ENCODE measurements at regions not wholly inside any gene's neighbourhood (a gene's known extent, or its start where the extent isn't known, plus 50 kb on each side); places are given as distances from the start of the nearest gene placed in this dataset.

GRCh38 chr2:220081171-220081570 is 453.7 kb downstream of the SLC4A3 start:
- H3K27ac ChIP-seq (ENCODE audit: low read depth, low read length) = no peak overlapping the region
- H3K36me3 ChIP-seq (ENCODE audit: control insufficient read depth in 5 of 5, insufficient read depth in 5 of 5, low read length in 5 of 5) = no peaks in the 10 kb centered on the region
- H3K27me3 ChIP-seq (ENCODE audit: control insufficient read depth in 5 of 5, insufficient read depth in 4 of 5, low read length in 5 of 5) = peaks cover 0 to 3% (median 0%) of the 10 kb centered on the region in 5 donors
- H3K9me3 ChIP-seq (ENCODE audit: control insufficient read depth in 5 of 5, low read length in 5 of 5) = no peaks in the 10 kb centered on the region
- no peak overlapping the region for H3K4me3 ChIP-seq (ENCODE audit: low read depth in 1 of 5, low read length in 5 of 5)
- peaks cover 0 to 6% (median 4%) of the 10 kb centered on the region in 5 donors for H3K4me1 ChIP-seq (ENCODE audit: control insufficient read depth in 5 of 5, insufficient read depth in 5 of 5, low read length in 5 of 5)
- H3K9ac ChIP-seq (ENCODE audit: low read length in 5 of 5) = no peak overlapping the region

DNA sequence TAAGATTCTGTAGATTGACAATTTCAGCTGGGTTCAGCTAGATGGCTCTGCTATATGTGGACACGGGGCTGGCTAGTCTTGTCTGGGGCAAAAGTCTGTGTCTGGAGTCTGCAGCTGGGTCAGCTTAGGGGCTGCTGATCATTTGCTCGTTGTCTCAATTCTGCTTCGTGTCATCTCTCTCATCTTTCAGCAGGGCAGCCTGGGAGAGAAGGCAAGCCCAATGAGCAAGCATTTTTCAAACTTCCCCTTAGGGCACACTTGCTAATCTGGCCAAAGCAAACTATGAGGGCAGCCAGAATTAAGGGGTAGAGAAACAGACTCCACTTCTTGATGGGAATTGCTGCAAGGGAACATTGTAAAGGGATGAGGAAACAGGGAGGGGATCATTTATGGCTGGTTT is 462.6 kb downstream of the SLC4A3 start:
- H3K36me3 ChIP-seq (ENCODE audit: control insufficient read depth in 5 of 5, insufficient read depth in 5 of 5, low read length in 5 of 5) = no peaks in the 10 kb centered on the region
- H3K4me3 ChIP-seq (ENCODE audit: low read depth in 1 of 5, low read length in 5 of 5) = no peak overlapping the region
- H3K27ac ChIP-seq (ENCODE audit: low read depth, low read length) = no peak overlapping the region
- no peaks in the 10 kb centered on the region for H3K27me3 ChIP-seq (ENCODE audit: control insufficient read depth in 5 of 5, insufficient read depth in 4 of 5, low read length in 5 of 5)
- H3K9ac ChIP-seq (ENCODE audit: low read length in 5 of 5) = no peak overlapping the region
- H3K9me3 ChIP-seq (ENCODE audit: control insufficient read depth in 5 of 5, low read length in 5 of 5) = peaks cover 0 to 2% (median 0%) of the 10 kb centered on the region in 5 donors
- no peaks in the 10 kb centered on the region for H3K4me1 ChIP-seq (ENCODE audit: control insufficient read depth in 5 of 5, insufficient read depth in 5 of 5, low read length in 5 of 5)

DNA sequence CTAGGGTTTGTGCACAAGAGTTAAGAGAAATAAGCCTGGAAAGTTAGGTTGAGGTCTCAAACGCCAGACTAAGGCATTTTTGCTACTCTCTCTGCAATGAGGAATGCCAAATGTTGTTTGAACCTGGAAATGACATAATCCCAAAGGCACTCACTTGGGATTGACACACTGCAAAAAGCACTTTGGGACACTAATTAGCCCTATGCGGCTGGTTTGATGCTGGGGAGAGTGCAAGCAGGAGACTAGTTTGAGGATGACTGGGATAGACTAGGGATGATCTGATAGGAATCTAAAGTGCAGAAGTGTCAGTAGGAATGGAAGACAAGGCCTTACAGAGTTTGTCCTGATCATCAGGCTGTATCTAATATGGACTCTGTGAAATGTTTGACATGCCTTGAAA is 469.0 kb downstream of the SLC4A3 start:
- Histone ChIP-seq H3K27me3 (ENCODE audit: control insufficient read depth in 5 of 5, insufficient read depth in 4 of 5, low read length in 5 of 5) (no peaks in the 10 kb centered on the region), H3K4me1 (ENCODE audit: control insufficient read depth in 5 of 5, insufficient read depth in 5 of 5, low read length in 5 of 5) (no peaks in the 10 kb centered on the region), H3K27ac (ENCODE audit: low read depth, low read length) (no peak overlapping the region), H3K9me3 (ENCODE audit: control insufficient read depth in 5 of 5, low read length in 5 of 5) (no peaks in the 10 kb centered on the region), H3K9ac (ENCODE audit: low read length in 5 of 5) (no peak overlapping the region), H3K36me3 (ENCODE audit: control insufficient read depth in 5 of 5, insufficient read depth in 5 of 5, low read length in 5 of 5) (no peaks in the 10 kb centered on the region), H3K4me3 (ENCODE audit: low read depth in 1 of 5, low read length in 5 of 5) (no peak overlapping the region)

DNA sequence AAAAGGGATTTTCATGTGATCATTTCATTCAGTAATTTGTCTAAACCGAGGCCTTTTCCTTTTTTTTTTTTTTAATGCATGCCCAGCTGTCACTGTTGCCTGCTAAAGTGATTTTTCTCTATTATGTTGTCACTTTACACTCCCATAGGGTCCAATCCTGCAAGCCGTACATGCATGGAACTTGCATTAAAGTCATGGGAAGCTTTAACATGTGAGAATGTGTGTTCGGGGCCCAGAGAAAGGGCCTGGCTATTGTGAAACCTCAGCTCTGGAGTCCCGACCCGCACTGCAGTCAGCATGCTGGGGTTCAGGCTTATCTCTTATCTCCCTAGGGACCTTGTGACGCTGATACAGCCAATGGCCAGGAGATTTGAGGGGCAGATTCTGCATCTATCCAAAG is 474.6 kb downstream of the SLC4A3 start:
- Histone ChIP-seq H3K4me1 (ENCODE audit: control insufficient read depth in 5 of 5, insufficient read depth in 5 of 5, low read length in 5 of 5) (no peaks in the 10 kb centered on the region), H3K27me3 (ENCODE audit: control insufficient read depth in 5 of 5, insufficient read depth in 4 of 5, low read length in 5 of 5) (no peaks in the 10 kb centered on the region)

DNA sequence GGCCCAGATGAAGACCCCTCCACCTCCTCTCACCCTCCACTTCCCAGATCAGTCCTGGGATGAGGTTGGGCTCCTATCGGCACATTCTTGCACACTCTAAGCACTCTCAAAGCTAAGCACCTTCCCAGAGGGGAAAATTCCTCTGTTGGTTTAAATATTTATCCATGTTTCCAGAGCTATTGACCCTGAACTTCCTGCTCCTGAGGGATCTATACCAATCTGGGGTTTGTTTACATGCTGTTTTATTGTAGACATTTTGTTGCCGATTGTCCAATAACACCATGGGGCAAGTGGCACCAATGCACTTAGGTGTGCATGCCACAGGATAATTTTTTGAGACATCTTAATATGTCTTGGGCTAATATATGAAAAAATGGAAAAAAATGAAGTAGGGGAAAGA is 476.2 kb downstream of the SLC4A3 start:
- H3K27me3 ChIP-seq (ENCODE audit: control insufficient read depth in 5 of 5, insufficient read depth in 4 of 5, low read length in 5 of 5) = no peaks in the 10 kb centered on the region
- H3K9me3 ChIP-seq (ENCODE audit: control insufficient read depth in 5 of 5, low read length in 5 of 5) = no peaks in the 10 kb centered on the region
- no peak overlapping the region for H3K9ac ChIP-seq (ENCODE audit: low read length in 5 of 5)
- no peak overlapping the region for H3K4me3 ChIP-seq (ENCODE audit: low read depth in 1 of 5, low read length in 5 of 5)
- H3K36me3 ChIP-seq (ENCODE audit: control insufficient read depth in 5 of 5, insufficient read depth in 5 of 5, low read length in 5 of 5) = no peaks in the 10 kb centered on the region
- no peaks in the 10 kb centered on the region for H3K4me1 ChIP-seq (ENCODE audit: control insufficient read depth in 5 of 5, insufficient read depth in 5 of 5, low read length in 5 of 5)
- no peak overlapping the region for H3K27ac ChIP-seq (ENCODE audit: low read depth, low read length)

More for the DNA sequence above, 474.6 kb downstream of the SLC4A3 start:
- Histone ChIP-seq H3K9me3 (ENCODE audit: control insufficient read depth in 5 of 5, low read length in 5 of 5) (no peaks in the 10 kb centered on the region), H3K36me3 (ENCODE audit: control insufficient read depth in 5 of 5, insufficient read depth in 5 of 5, low read length in 5 of 5) (no peaks in the 10 kb centered on the region), H3K4me3 (ENCODE audit: low read depth in 1 of 5, low read length in 5 of 5) (no peak overlapping the region), H3K27ac (ENCODE audit: low read depth, low read length) (no peak overlapping the region), H3K9ac (ENCODE audit: low read length in 5 of 5) (no peak overlapping the region)

DNA sequence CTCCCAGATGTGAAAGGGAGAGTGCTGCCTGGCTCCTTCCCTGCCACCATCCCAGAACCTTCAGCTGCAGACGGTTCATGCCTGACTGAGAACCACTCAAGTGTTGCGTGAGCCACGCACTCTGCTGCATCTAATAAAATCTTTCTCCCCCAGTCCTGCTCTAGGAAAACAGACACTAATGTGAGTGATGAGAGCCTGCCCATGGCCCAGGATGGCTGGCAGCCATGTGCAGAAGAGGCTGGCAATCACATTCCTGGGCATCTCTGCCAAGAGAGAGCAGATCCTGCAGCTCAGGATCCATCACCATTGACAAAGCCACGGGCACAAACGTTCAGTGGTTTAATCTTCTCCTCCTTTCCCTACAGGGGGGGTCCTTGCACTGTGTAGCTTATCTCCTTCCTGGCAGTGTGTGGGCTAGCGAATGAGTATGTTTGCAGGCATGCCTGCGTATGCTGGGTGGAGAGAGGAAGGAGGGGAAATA is 477.5 kb downstream of the SLC4A3 start:
- H3K36me3 ChIP-seq (ENCODE audit: control insufficient read depth in 5 of 5, insufficient read depth in 5 of 5, low read length in 5 of 5) = no peaks in the 10 kb centered on the region
- H3K9me3 ChIP-seq (ENCODE audit: control insufficient read depth in 5 of 5, low read length in 5 of 5) = peaks cover 0 to 3% (median 0%) of the 10 kb centered on the region in 5 donors
- no peaks in the 10 kb centered on the region for H3K4me1 ChIP-seq (ENCODE audit: control insufficient read depth in 5 of 5, insufficient read depth in 5 of 5, low read length in 5 of 5)
- no peak overlapping the region for H3K27ac ChIP-seq (ENCODE audit: low read depth, low read length)
- H3K27me3 ChIP-seq (ENCODE audit: control insufficient read depth in 5 of 5, insufficient read depth in 4 of 5, low read length in 5 of 5) = no peaks in the 10 kb centered on the region
- no peak overlapping the region for H3K4me3 ChIP-seq (ENCODE audit: low read depth in 1 of 5, low read length in 5 of 5)
- H3K9ac ChIP-seq (ENCODE audit: low read length in 5 of 5) = no peak overlapping the region

DNA sequence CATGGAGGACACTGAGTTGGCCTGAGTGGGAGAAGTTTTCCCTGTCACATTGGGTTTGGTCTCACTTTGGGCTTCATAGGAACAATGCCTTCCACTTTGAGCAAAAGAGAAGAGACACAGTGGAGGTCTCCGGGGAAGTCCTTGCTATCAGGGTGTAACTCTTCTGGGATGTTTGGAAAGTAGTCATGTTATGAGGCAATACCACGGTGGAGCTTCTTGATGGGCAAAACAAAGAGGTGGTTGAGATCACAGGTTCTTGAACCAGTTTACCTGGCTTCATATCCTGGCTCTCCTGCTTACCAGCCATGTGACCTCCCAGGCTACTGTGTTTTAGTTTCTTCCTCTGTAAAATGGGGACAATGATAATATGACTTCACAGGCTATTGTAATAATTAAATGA is 478.6 kb downstream of the SLC4A3 start:
- no peaks in the 10 kb centered on the region for H3K36me3 ChIP-seq (ENCODE audit: control insufficient read depth in 5 of 5, insufficient read depth in 5 of 5, low read length in 5 of 5)
- no peak overlapping the region for H3K9ac ChIP-seq (ENCODE audit: low read length in 5 of 5)
- no peaks in the 10 kb centered on the region for H3K4me1 ChIP-seq (ENCODE audit: control insufficient read depth in 5 of 5, insufficient read depth in 5 of 5, low read length in 5 of 5)
- no peaks in the 10 kb centered on the region for H3K27me3 ChIP-seq (ENCODE audit: control insufficient read depth in 5 of 5, insufficient read depth in 4 of 5, low read length in 5 of 5)
- peaks cover 0 to 3% (median 0%) of the 10 kb centered on the region in 5 donors for H3K9me3 ChIP-seq (ENCODE audit: control insufficient read depth in 5 of 5, low read length in 5 of 5)
- no peak overlapping the region for H3K4me3 ChIP-seq (ENCODE audit: low read depth in 1 of 5, low read length in 5 of 5)
- no peak overlapping the region for H3K27ac ChIP-seq (ENCODE audit: low read depth, low read length)

DNA sequence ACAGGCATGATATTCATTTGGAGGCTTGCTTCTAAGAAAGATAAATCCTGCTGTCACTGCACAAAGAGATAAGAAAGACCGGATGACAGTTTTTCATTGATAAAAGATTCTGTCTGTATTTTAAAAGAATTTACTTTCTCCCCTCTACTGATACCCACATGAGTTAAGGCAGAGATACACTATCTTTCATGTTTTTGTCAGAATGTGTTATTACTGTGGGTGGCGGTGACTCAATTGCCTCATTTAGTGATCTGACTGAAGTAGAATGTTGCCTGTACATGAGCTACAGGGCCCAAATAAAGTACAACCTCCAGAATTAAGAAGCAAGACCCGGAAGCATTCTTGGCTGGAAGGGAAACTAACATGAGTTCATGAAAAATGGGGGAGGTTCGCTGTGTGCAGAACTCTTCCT is 480.0 kb downstream of the SLC4A3 start:
- Histone ChIP-seq H3K4me3 (ENCODE audit: low read depth in 1 of 5, low read length in 5 of 5) (no peak overlapping the region), H3K9ac (ENCODE audit: low read length in 5 of 5) (no peak overlapping the region), H3K27me3 (ENCODE audit: control insufficient read depth in 5 of 5, insufficient read depth in 4 of 5, low read length in 5 of 5) (no peaks in the 10 kb centered on the region), H3K4me1 (ENCODE audit: control insufficient read depth in 5 of 5, insufficient read depth in 5 of 5, low read length in 5 of 5) (peaks cover 0 to 2% (median under 1%) of the 10 kb centered on the region in 5 donors), H3K27ac (ENCODE audit: low read depth, low read length) (no peak overlapping the region), H3K9me3 (ENCODE audit: control insufficient read depth in 5 of 5, low read length in 5 of 5) (peaks cover 0 to 3% (median 0%) of the 10 kb centered on the region in 5 donors), H3K36me3 (ENCODE audit: control insufficient read depth in 5 of 5, insufficient read depth in 5 of 5, low read length in 5 of 5) (no peaks in the 10 kb centered on the region)

DNA sequence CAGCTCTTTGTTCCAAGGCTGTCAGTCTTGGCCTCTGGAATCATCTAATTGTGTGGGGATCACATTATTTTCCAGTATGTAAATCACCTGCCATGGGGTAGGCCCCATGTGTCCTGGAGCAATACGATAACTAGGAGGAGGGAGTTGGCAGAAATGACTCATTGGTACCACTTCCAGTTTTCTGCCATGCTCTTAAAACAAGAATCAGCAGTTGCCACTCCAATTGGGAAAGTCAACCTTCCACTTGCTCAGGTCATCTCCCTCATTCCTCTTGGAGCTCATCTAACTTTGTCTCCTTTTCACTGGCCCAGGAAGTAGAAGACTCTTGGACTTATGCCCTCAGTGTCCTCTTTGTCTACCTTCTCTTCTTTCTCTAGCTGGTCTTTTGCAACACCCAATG is 487.0 kb downstream of the SLC4A3 start:
- H3K27ac ChIP-seq (ENCODE audit: low read depth, low read length) = no peak overlapping the region
- no peak overlapping the region for H3K4me3 ChIP-seq (ENCODE audit: low read depth in 1 of 5, low read length in 5 of 5)
- peaks cover 0 to 10% (median 6%) of the 10 kb centered on the region in 5 donors for H3K4me1 ChIP-seq (ENCODE audit: control insufficient read depth in 5 of 5, insufficient read depth in 5 of 5, low read length in 5 of 5)
- no peaks in the 10 kb centered on the region for H3K27me3 ChIP-seq (ENCODE audit: control insufficient read depth in 5 of 5, insufficient read depth in 4 of 5, low read length in 5 of 5)
- no peaks in the 10 kb centered on the region for H3K36me3 ChIP-seq (ENCODE audit: control insufficient read depth in 5 of 5, insufficient read depth in 5 of 5, low read length in 5 of 5)
- no peak overlapping the region for H3K9ac ChIP-seq (ENCODE audit: low read length in 5 of 5)
- peaks cover 0 to 24% (median 17%) of the 10 kb centered on the region in 5 donors for H3K9me3 ChIP-seq (ENCODE audit: control insufficient read depth in 5 of 5, low read length in 5 of 5)

GRCh38 chr2:220117025-220117424 is 489.6 kb downstream of the SLC4A3 start:
- H3K27ac ChIP-seq (ENCODE audit: low read depth, low read length) = no peak overlapping the region
- H3K36me3 ChIP-seq (ENCODE audit: control insufficient read depth in 5 of 5, insufficient read depth in 5 of 5, low read length in 5 of 5) = no peaks in the 10 kb centered on the region
- H3K9me3 ChIP-seq (ENCODE audit: control insufficient read depth in 5 of 5, low read length in 5 of 5) = peaks cover 0 to 24% (median 14%) of the 10 kb centered on the region in 5 donors
- H3K4me3 ChIP-seq (ENCODE audit: low read depth in 1 of 5, low read length in 5 of 5) = no peak overlapping the region
- H3K4me1 ChIP-seq (ENCODE audit: control insufficient read depth in 5 of 5, insufficient read depth in 5 of 5, low read length in 5 of 5) = peaks cover 0 to 10% (median 6%) of the 10 kb centered on the region in 5 donors
- H3K9ac ChIP-seq (ENCODE audit: low read length in 5 of 5) = no peak overlapping the region
- H3K27me3 ChIP-seq (ENCODE audit: control insufficient read depth in 5 of 5, insufficient read depth in 4 of 5, low read length in 5 of 5) = no peaks in the 10 kb centered on the region

DNA sequence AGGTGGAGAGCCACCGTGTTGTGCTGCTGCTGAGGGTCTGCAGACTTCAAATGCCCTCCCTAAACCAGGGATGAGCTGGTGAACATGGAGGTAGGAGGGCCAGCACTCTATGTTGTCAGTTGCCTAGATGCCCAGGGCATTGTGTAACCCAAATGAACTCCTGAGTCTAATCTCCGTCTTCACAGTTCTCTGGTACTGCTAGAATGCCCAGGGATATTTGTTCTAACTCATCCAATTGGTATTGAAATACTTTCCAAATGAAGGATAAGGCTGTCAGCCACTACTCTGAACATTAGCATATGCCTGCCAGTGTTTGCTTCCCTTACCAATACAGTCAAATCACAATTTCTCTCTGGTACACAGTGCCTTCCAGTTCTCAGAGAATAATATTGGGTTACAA is 492.6 kb downstream of the SLC4A3 start:
- Histone ChIP-seq H3K27ac (ENCODE audit: low read depth, low read length) (no peak overlapping the region), H3K36me3 (ENCODE audit: control insufficient read depth in 5 of 5, insufficient read depth in 5 of 5, low read length in 5 of 5) (no peaks in the 10 kb centered on the region)

More for the DNA sequence above, 492.6 kb downstream of the SLC4A3 start:
- Histone ChIP-seq H3K9ac (ENCODE audit: low read length in 5 of 5) (no peak overlapping the region), H3K27me3 (ENCODE audit: control insufficient read depth in 5 of 5, insufficient read depth in 4 of 5, low read length in 5 of 5) (no peaks in the 10 kb centered on the region), H3K4me1 (ENCODE audit: control insufficient read depth in 5 of 5, insufficient read depth in 5 of 5, low read length in 5 of 5) (no peaks in the 10 kb centered on the region), H3K9me3 (ENCODE audit: control insufficient read depth in 5 of 5, low read length in 5 of 5) (peaks cover 0 to 14% (median 9%) of the 10 kb centered on the region in 5 donors), H3K4me3 (ENCODE audit: low read depth in 1 of 5, low read length in 5 of 5) (no peak overlapping the region)

Data from subcutaneous abdominal adipose tissue (tissue), 5 donors.